GM12878 (cell line): ENCODE measurements at regions not wholly inside any gene's neighbourhood (a gene's known extent, or its start where the extent isn't known, plus 50 kb on each side); places are given as distances from the start of the nearest gene placed in this dataset.

Source experiments
- ATAC-seq: fragments of 200-7000 bp; cut with Tn5 transposase; 3 replicates; pipeline ENCODE4 v1.9.1; 2020; ENCODE audit warnings: mild to moderate bottlenecking, moderate library complexity
- BruUV-seq: library from RNA; stranded (reverse); fragments of 400-500 nt; replicated peaks from 2 replicates; lab custom pipeline; 2021; lab: Mats Ljungman, UMichigan
- CTCF ChIA-PET: fragments of 300-600 bp; sonication (Branson Sonifier 250); formaldehyde crosslinking; extraction: SDS; loops from one replicate; lab custom pipeline; 2021; ENCODE audit warnings: inconsistent platforms; lab: Yijun Ruan, JAX
- POLR2A ChIA-PET: fragments of 350-600 bp; formaldehyde crosslinking; extraction: SDS; loops from one replicate; lab custom pipeline; 2021; ENCODE audit warnings: inconsistent platforms; lab: Charles Lee
- RAD21 ChIA-PET: fragments of 300-600 bp; sonication (Branson Sonifier 250); formaldehyde crosslinking; loops from one replicate; lab custom pipeline; 2023; ENCODE audit warnings: antibody characterized with exemption; ENCODE audit not compliant: unreplicated experiment; lab: Charles Lee
- SMC1A ChIA-PET: fragments of 300-600 bp; sonication (Branson Sonifier 250); formaldehyde crosslinking; loops from one replicate; lab custom pipeline; 2023; ENCODE audit not compliant: unreplicated experiment, uncharacterized antibody; lab: Charles Lee
- DNase-seq: peaks from one replicate; pipeline ENCODE4 v3.0.0-alpha.2; 2011; ENCODE audit warnings: low read depth, low spot score
- FAIRE-seq: peaks from 3 replicates; lab custom pipeline; 2011; peaks lifted over from hg19 to GRCh38; lab: Jason Lieb, UNC
- H2AFZ ChIP-seq: 2 replicates; pipeline ENCODE4 v1.6.0; 2011; ENCODE audit warnings: low read depth, low read length, control low read depth; ENCODE audit not compliant: control insufficient read depth
- H3K27ac ChIP-seq: 2 replicates; pipeline ENCODE4 v1.5.1; 2011; ENCODE audit warnings: control low read depth; ENCODE audit not compliant: control insufficient read depth, insufficient read depth
- H3K27me3 ChIP-seq, 2 experiments: replicated peaks in 1 of 2; 2 replicates each; pipeline versions ENCODE4 v1.6.0 to v1.6.1; 2011; ENCODE audit warnings: low read length in 1 of 2; ENCODE audit not compliant: control insufficient read depth in 2 of 2, insufficient read depth in 2 of 2
- H3K36me3 ChIP-seq, 2 experiments: 2 replicates each; pipeline ENCODE4 v1.5.1; 2011; ENCODE audit warnings: low read length in 1 of 2; ENCODE audit not compliant: control insufficient read depth in 2 of 2, insufficient read depth in 2 of 2
- H3K4me1 ChIP-seq: 2 replicates; pipeline ENCODE4 v1.6.1; 2011; ENCODE audit warnings: mild to moderate bottlenecking, low read length, moderate library complexity, mixed read lengths; ENCODE audit not compliant: control insufficient read depth, insufficient read depth
- H3K4me2 ChIP-seq: 2 replicates; pipeline ENCODE4 v1.6.0; 2011; ENCODE audit warnings: control low read depth; ENCODE audit not compliant: control insufficient read depth, insufficient read depth
- H3K4me3 ChIP-seq: fragments of 200-600 bp; sonication (generic); 2 replicates; pipeline ENCODE4 v1.5.1; 2016
- H3K79me2 ChIP-seq: 2 replicates; pipeline ENCODE4 v1.6.0; 2011; ENCODE audit warnings: low read length; ENCODE audit not compliant: control insufficient read depth, insufficient read depth
- H3K9ac ChIP-seq: 2 replicates; pipeline ENCODE4 v1.8.0; 2011; ENCODE audit warnings: low read length, control low read depth, mixed read lengths; ENCODE audit not compliant: control insufficient read depth, insufficient read depth
- H3K9me3 ChIP-seq: replicated peaks from 3 replicates; pipeline ENCODE4 v1.5.1; 2011; ENCODE audit warnings: mild to moderate bottlenecking, low read length; ENCODE audit not compliant: control insufficient read depth, insufficient read depth
- H4K20me1 ChIP-seq: 2 replicates; pipeline ENCODE4 v1.6.0; 2011; ENCODE audit not compliant: control insufficient read depth, insufficient read depth
- BACH1 ChIP-seq: fragments of 450-650 bp; IDR thresholded peaks from 2 replicates; pipeline ENCODE4 v1.6.1; 2017; ENCODE audit warnings: mild to moderate bottlenecking, borderline replicate concordance
- FOXK2 ChIP-seq: fragments of 450-650 bp; IDR thresholded peaks from 2 replicates; pipeline ENCODE4 v1.6.1; 2017; ENCODE audit warnings: mild to moderate bottlenecking, moderate library complexity
- HCFC1 ChIP-seq: fragments of 150-350 bp; IDR thresholded peaks from 2 replicates; pipeline ENCODE4 v1.6.1; 2014; ENCODE audit warnings: low read length
- POU2F2 ChIP-seq: IDR thresholded peaks from 3 replicates; pipeline ENCODE4 v1.6.1; 2011; ENCODE audit warnings: low read depth, mild to moderate bottlenecking, low read length, borderline replicate concordance
- RBBP5 ChIP-seq: fragments of 200-600 bp; sonication (generic); conservative IDR thresholded peaks from 2 replicates; pipeline ENCODE4 v1.6.1; 2016
- SP1 ChIP-seq: IDR thresholded peaks from one replicate; pipeline ENCODE4 v1.6.1; 2011; ENCODE audit warnings: low read depth, low read length
- TAF1 ChIP-seq: IDR thresholded peaks from 2 replicates; pipeline ENCODE4 v1.6.1; 2011; ENCODE audit warnings: mild to moderate bottlenecking, low read depth, low read length, borderline replicate concordance
- YY1 ChIP-seq: IDR thresholded peaks from 2 replicates; pipeline ENCODE4 v1.6.1; 2011; ENCODE audit warnings: low read depth, mild to moderate bottlenecking, low read length
- ZNF384 ChIP-seq: IDR thresholded peaks from 2 replicates; pipeline ENCODE4 v1.6.1; 2012; ENCODE audit warnings: low read depth, mild to moderate bottlenecking, low read length, improper control_type of control experiment, borderline replicate concordance
- WGBS: methylation state at CpG from one replicate; pipeline ENCODE4 v1.1.6; 2016; ENCODE audit warnings: low lambda C conversion rate; ENCODE audit not compliant: insufficient replicate concordance, insufficient coverage; ENCODE audit errors: missing lambda C conversion rate; 5-methylcytosine and 5-hydroxymethylcytosine counted together
- in situ Hi-C: fragments of 300-500 bp; cut with MboI; formaldehyde crosslinking; loops from 9 replicates; pipeline ENCODE4 v1.14.3; 2018; ENCODE audit warnings: mixed read lengths
- intact Hi-C: fragments of 100-400 bp; cut with micrococcal nuclease; formaldehyde crosslinking; loops from one replicate; pipeline ENCODE4 v1.14.2; 2022; ENCODE audit not compliant: unreplicated experiment
- TF ChIP-seq, protein P1 (sequence below): fragments of 450-650 bp; IDR thresholded peaks from 2 replicates; pipeline ENCODE4 v1.6.1; 2016; ENCODE audit warnings: mild to moderate bottlenecking, moderate library complexity, borderline replicate concordance
- TF ChIP-seq, protein P2 (sequence below): fragments of 450-650 bp; formaldehyde crosslinking; IDR thresholded peaks from 2 replicates; pipeline ENCODE4 v1.4.0; 2022; ENCODE audit warnings: mild to moderate bottlenecking, moderate library complexity
- TF ChIP-seq, protein P3 (sequence below): IDR thresholded peaks from 2 replicates; pipeline ENCODE4 v1.6.1; 2011; ENCODE audit warnings: borderline replicate concordance, low read depth, mild to moderate bottlenecking, moderate library complexity, mixed read lengths, low read length; ENCODE audit not compliant: insufficient read depth; ENCODE audit errors: extremely low read length

DNA sequence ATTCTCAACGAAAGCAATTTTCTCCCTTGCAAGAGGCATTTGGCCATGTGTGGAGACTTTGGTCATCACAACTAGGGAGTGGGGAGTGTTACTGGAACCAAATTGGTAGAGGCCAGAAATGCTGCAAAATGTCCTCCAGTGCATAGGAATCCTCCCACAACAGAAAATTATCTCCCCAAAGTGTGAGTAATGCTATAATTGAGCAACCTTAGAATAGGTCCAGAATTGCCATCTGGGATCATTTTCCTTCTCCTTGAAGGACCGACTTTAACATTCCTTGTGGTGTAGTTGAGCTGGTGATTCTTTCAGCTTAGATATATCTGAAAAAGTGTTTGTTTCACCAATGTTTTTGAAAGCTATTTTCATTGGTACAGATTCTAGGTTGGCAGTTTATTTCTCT, 111.2 kb upstream of the SMIM21 start:
- no peak overlapping the region for H2AFZ ChIP-seq
- no peaks in the 10 kb centered on the region for H3K4me1 ChIP-seq
- no TSS peak for BruUV-seq
- ATAC-seq (no peak), FAIRE-seq (no peak), DNase-seq (no peak)
- in situ Hi-C loops = no loop called here
- H3K4me3 ChIP-seq = no peak overlapping the region
- H3K4me2 ChIP-seq = no peak overlapping the region
- ChIA-PET SMC1A (interaction anchor here (1.0 kb wide), 1 partner anchor 10 kb away, joined by 5 read pairs; no protein-coding TSS in a partner anchor), POLR2A (no interaction called here), CTCF (no interaction called here), RAD21 (no interaction called here)
- H3K9ac ChIP-seq = no peak overlapping the region
- intact Hi-C loops = no loop called here
- WGBS = 49% methylated on average over 2 of the region's 2 CpGs
- no peaks in the 10 kb centered on the region; a peak in 1 of 4 replicates for H3K27me3 ChIP-seq
- TF ChIP-seq FOXK2 (no peak), YY1 (no peak), POU2F2 (no peak), TAF1 (no peak), BACH1 (no peak), HCFC1 (no peak), RBBP5 (no peak), SP1 (no peak), ZNF384 (no peak)
- TF ChIP-seq, protein P1, sequence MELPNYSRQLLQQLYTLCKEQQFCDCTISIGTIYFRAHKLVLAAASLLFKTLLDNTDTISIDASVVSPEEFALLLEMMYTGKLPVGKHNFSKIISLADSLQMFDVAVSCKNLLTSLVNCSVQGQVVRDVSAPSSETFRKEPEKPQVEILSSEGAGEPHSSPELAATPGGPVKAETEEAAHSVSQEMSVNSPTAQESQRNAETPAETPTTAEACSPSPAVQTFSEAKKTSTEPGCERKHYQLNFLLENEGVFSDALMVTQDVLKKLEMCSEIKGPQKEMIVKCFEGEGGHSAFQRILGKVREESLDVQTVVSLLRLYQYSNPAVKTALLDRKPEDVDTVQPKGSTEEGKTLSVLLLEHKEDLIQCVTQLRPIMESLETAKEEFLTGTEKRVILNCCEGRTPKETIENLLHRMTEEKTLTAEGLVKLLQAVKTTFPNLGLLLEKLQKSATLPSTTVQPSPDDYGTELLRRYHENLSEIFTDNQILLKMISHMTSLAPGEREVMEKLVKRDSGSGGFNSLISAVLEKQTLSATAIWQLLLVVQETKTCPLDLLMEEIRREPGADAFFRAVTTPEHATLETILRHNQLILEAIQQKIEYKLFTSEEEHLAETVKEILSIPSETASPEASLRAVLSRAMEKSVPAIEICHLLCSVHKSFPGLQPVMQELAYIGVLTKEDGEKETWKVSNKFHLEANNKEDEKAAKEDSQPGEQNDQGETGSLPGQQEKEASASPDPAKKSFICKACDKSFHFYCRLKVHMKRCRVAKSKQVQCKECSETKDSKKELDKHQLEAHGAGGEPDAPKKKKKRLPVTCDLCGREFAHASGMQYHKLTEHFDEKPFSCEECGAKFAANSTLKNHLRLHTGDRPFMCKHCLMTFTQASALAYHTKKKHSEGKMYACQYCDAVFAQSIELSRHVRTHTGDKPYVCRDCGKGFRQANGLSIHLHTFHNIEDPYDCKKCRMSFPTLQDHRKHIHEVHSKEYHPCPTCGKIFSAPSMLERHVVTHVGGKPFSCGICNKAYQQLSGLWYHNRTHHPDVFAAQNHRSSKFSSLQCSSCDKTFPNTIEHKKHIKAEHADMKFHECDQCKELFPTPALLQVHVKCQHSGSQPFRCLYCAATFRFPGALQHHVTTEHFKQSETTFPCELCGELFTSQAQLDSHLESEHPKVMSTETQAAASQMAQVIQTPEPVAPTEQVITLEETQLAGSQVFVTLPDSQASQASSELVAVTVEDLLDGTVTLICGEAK = no peak
- TF ChIP-seq, protein P2, sequence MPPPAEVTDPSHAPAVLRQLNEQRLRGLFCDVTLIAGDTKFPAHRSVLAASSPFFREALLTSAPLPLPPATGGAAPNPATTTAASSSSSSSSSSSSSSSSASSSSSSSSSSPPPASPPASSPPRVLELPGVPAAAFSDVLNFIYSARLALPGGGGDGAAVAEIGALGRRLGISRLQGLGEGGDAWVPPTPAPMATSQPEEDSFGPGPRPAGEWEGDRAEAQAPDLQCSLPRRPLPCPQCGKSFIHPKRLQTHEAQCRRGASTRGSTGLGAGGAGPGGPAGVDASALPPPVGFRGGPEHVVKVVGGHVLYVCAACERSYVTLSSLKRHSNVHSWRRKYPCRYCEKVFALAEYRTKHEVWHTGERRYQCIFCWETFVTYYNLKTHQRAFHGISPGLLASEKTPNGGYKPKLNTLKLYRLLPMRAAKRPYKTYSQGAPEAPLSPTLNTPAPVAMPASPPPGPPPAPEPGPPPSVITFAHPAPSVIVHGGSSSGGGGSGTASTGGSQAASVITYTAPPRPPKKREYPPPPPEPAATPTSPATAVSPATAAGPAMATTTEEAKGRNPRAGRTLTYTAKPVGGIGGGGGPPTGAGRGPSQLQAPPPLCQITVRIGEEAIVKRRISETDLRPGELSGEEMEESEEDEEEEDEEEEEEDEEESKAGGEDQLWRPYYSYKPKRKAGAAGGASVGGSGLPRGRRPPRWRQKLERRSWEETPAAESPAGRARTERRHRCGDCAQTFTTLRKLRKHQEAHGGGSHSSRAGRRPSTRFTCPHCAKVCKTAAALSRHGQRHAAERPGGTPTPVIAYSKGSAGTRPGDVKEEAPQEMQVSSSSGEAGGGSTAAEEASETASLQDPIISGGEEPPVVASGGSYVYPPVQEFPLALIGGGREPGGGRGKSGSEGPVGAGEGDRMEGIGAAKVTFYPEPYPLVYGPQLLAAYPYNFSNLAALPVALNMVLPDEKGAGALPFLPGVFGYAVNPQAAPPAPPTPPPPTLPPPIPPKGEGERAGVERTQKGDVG (CRISPR knock-in tag) = no peak
- TF ChIP-seq, protein P3, sequence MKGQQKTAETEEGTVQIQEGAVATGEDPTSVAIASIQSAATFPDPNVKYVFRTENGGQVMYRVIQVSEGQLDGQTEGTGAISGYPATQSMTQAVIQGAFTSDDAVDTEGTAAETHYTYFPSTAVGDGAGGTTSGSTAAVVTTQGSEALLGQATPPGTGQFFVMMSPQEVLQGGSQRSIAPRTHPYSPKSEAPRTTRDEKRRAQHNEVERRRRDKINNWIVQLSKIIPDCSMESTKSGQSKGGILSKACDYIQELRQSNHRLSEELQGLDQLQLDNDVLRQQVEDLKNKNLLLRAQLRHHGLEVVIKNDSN = no peak
- no peaks in the 10 kb centered on the region for H3K79me2 ChIP-seq
- no peak overlapping the region for H3K27ac ChIP-seq
- H3K9me3 ChIP-seq = no peaks in the 10 kb centered on the region
- no peaks in the 10 kb centered on the region for H3K36me3 ChIP-seq
- no peaks in the 10 kb centered on the region for H4K20me1 ChIP-seq
